Testis (tissue), 2 donors: ENCODE measurements at regions not wholly inside any gene's neighbourhood (a gene's known extent, or its start where the extent isn't known, plus 50 kb on each side); places are given as distances from the start of the nearest gene placed in this dataset.

ENCODE experiments used
- POLR2A ChIP-seq: fragments of 450-650 bp; IDR thresholded peaks from one replicate; pipeline ENCODE4 v1.6.1; 2017; ENCODE audit warnings: antibody characterized with exemption, mild to moderate bottlenecking, moderate library complexity
- TF ChIP-seq, protein P1 (sequence below), 3 experiments: fragments of 450-650 bp in 2 of 3; fragments of 200-600 bp in 1 of 3; sonication (generic) in 1 of 3; IDR thresholded peaks; one replicate each; pipeline ENCODE4 v1.5.1; 2016 to 2019; ENCODE audit warnings: antibody characterized with exemption in 3 of 3, mild to moderate bottlenecking in 2 of 3, moderate library complexity in 1 of 3

DNA sequence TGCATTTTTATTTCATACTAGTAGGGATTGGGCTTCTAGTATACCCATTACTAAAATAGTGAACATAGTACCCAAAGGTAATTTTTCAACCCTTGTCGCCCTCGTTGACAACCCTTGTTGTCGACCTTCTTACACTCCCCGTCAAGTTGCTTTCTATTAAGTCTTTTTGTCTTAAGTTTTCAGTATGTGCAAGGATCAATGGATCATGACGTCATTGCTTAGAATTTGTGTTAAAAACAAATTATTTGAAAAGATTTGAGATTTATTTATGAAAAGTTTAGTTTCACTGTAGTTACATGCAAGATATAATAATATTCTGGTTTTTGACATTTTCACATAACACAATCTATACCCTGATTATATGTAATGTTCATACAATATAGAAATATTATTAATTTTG, 110.4 kb downstream of the CBLN2 start:
- TF ChIP-seq, protein P1, sequence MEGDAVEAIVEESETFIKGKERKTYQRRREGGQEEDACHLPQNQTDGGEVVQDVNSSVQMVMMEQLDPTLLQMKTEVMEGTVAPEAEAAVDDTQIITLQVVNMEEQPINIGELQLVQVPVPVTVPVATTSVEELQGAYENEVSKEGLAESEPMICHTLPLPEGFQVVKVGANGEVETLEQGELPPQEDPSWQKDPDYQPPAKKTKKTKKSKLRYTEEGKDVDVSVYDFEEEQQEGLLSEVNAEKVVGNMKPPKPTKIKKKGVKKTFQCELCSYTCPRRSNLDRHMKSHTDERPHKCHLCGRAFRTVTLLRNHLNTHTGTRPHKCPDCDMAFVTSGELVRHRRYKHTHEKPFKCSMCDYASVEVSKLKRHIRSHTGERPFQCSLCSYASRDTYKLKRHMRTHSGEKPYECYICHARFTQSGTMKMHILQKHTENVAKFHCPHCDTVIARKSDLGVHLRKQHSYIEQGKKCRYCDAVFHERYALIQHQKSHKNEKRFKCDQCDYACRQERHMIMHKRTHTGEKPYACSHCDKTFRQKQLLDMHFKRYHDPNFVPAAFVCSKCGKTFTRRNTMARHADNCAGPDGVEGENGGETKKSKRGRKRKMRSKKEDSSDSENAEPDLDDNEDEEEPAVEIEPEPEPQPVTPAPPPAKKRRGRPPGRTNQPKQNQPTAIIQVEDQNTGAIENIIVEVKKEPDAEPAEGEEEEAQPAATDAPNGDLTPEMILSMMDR (IDR thresholded peaks at IDR 0.05), result no peak
- no peak for TF ChIP-seq POLR2A
